Activated CD4-positive, alpha-beta T cell treated with anti-CD3 and anti-CD28 coated beads, Interleukin-2, amount 10 ng/mL, durations not matched to agents 24 days and 14 days (primary cell): ENCODE measurements at regions not wholly inside any gene's neighbourhood (a gene's known extent, or its start where the extent isn't known, plus 50 kb on each side); places are given as distances from the start of the nearest gene placed in this dataset.

ENCODE experiments used
- DNase-seq: peaks from one replicate; pipeline ENCODE4 v3.0.0; 2022
- H3K27ac Mint-ChIP-seq: one replicate; pipeline ENCODE4 v1.8.0; 2022; ENCODE audit warnings: mild to moderate bottlenecking, mixed read lengths
- H3K27me3 Mint-ChIP-seq: one replicate; pipeline ENCODE4 v1.8.0; 2022; ENCODE audit warnings: mixed read lengths
- H3K36me3 Mint-ChIP-seq: one replicate; pipeline ENCODE4 v1.8.0; 2022; ENCODE audit warnings: low read depth, mild to moderate bottlenecking, mixed read lengths
- H3K4me1 Mint-ChIP-seq: one replicate; pipeline ENCODE4 v1.8.0; 2021; ENCODE audit warnings: mixed read lengths
- H3K4me3 Mint-ChIP-seq: one replicate; pipeline ENCODE4 v1.8.0; 2022; ENCODE audit warnings: mild to moderate bottlenecking, moderate library complexity, mixed read lengths
- H3K9me3 Mint-ChIP-seq: one replicate; pipeline ENCODE4 v1.8.0; 2021; ENCODE audit warnings: mixed read lengths
- intact Hi-C: fragments of 100-400 bp; cut with micrococcal nuclease; formaldehyde crosslinking; loops from one replicate; pipeline ENCODE4 v1.15.1; 2023

DNA sequence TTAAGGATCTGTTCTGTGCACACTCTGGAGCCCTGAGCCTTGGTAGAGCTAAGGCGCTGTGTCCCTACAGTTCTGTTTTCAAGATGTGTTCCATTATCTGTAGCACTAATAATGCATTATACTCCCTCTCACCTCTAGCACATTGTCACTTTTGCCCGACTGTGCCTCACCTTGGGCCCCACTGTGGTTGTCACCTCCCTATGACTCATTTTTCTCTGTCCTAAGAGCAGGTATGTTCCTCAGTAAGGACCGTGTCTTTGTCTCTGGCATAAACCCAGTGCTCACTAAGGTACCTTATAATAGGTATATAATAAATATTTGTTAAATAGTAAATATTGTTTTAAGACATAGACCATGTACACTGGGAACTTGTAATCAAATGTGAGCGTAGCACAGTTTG is 942.5 kb upstream of the CITED2 start:
- Mint-ChIP-seq H3K27ac (no peak overlapping the region), H3K36me3 (no peaks in the 10 kb centered on the region), H3K9me3 (no peaks in the 10 kb centered on the region), H3K4me1 (no peaks in the 10 kb centered on the region), H3K27me3 (no peaks in the 10 kb centered on the region), H3K4me3 (no peak overlapping the region)
- DNase-seq: no peak
- intact Hi-C loops: no loop called here

DNA sequence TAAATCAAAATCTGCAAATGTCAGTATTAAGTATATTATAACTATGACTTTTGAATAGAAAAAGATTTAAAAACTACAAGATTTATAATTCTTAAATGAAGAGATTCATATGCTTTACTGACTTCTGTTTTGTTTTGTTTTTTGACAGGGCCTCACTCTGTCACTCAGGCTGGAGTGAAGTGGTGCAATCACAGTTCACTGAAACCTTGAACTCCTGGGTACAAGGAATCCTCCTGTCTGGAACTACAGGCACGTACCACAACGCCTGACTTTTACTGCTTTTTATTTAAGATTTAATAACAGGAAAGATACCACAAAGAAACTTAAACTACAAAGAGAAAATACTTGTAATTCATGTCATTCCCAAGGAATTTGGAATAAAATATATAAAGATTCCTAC is 940.2 kb upstream of the CITED2 start:
- Mint-ChIP-seq H3K36me3 (no peaks in the 10 kb centered on the region), H3K4me3 (no peak overlapping the region), H3K27ac (no peak overlapping the region), H3K27me3 (peaks cover 2% of the 10 kb centered on the region), H3K9me3 (no peaks in the 10 kb centered on the region), H3K4me1 (no peaks in the 10 kb centered on the region)
- intact Hi-C loops: no loop called here
- no peak for DNase-seq

DNA sequence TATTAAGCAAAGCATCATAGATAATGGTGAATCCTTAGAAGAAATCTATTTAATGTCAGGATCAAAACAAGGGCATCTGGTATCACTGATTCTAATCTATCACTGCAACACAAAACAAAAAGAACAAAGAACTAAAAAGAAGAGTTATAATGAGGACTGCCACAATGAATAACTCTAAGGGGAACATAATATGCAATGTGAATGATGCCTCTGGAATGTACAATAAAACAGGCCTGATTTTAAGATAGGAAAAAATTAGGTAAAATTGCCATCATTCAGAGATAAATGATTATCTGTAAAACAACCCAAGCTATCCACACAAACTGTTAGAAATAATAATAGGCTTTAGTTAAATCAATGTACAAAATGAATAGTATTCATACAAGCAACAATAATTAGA is 936.7 kb upstream of the CITED2 start:
- Mint-ChIP-seq H3K4me3 (no peak overlapping the region), H3K36me3 (no peaks in the 10 kb centered on the region), H3K4me1 (no peaks in the 10 kb centered on the region), H3K27me3 (peaks cover 2% of the 10 kb centered on the region), H3K27ac (no peak overlapping the region), H3K9me3 (no peaks in the 10 kb centered on the region)
- intact Hi-C loops: no loop called here
- no peak for DNase-seq

- Mint-ChIP-seq H3K4me3 (no peak overlapping the region), H3K27me3 (peaks cover 3% of the 10 kb centered on the region), H3K9me3 (no peaks in the 10 kb centered on the region), H3K27ac (no peak overlapping the region), H3K4me1 (no peaks in the 10 kb centered on the region), H3K36me3 (no peaks in the 10 kb centered on the region)
- intact Hi-C loops: no loop called here
- no peak for DNase-seq
These were observed 928.9 kb upstream of the CITED2 start for GRCh38 chr6:140303218-140303949.

DNA sequence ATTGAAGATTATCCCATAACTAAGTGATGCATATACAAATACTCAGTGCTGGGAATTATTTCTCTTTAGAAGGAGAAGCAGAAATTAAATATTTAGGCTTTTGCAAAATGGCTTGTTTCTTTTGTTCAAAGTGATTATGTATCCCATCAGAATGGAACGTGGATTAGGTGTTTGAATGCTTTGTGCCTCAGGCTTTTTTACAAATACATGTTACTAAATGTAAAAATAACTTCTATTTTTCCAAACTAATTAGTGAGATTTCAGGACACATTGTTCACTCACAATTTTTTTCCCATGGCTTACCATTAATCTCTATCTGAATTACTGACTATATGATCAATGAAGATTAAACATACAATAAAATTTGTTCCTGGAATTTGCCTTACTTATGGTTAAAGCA is 925.9 kb upstream of the CITED2 start:
- H3K27me3 Mint-ChIP-seq: peaks cover 3% of the 10 kb centered on the region
- no peaks in the 10 kb centered on the region for H3K36me3 Mint-ChIP-seq
- no peaks in the 10 kb centered on the region for H3K4me1 Mint-ChIP-seq
- no peak overlapping the region for H3K27ac Mint-ChIP-seq
- no peak overlapping the region for H3K4me3 Mint-ChIP-seq
- no peak for DNase-seq
- H3K9me3 Mint-ChIP-seq: no peaks in the 10 kb centered on the region
- intact Hi-C loops: no loop called here

GRCh38 chr6:140289186-140289585 is 914.7 kb upstream of the CITED2 start:
- Mint-ChIP-seq H3K36me3 (no peaks in the 10 kb centered on the region), H3K4me3 (no peak overlapping the region), H3K4me1 (no peaks in the 10 kb centered on the region), H3K27me3 (no peaks in the 10 kb centered on the region), H3K9me3 (no peaks in the 10 kb centered on the region), H3K27ac (no peak overlapping the region)
- intact Hi-C loops: no loop called here
- no peak for DNase-seq

GRCh38 chr6:140285998-140286690 is 911.7 kb upstream of the CITED2 start:
- H3K27me3 Mint-ChIP-seq: no peaks in the 10 kb centered on the region
- no peaks in the 10 kb centered on the region for H3K4me1 Mint-ChIP-seq
- H3K27ac Mint-ChIP-seq: no peak overlapping the region
- H3K36me3 Mint-ChIP-seq: no peaks in the 10 kb centered on the region
- intact Hi-C loops: no loop called here
- no peak for DNase-seq
- no peak overlapping the region for H3K4me3 Mint-ChIP-seq
- no peaks in the 10 kb centered on the region for H3K9me3 Mint-ChIP-seq

DNA sequence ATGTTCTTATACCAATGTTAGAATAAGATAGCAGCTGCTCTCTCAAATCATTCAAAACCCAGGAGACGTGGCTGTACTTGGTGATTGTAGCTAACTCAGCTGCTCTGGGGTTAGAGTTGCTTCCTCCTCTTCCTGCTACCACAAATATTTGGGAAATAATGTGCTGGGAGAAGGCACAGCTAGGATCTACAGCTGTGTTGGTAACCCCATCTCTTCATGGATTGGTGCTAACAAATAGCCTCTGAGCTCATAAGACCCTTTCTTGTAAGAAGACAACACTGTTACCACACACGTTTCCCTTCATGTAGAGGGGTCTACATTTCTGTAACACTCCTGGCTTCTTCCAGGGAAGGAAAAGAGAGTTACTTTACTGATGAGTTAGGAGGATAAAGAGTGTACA is 911.0 kb upstream of the CITED2 start:
- H3K4me3 Mint-ChIP-seq: no peak overlapping the region
- no peak overlapping the region for H3K27ac Mint-ChIP-seq
- no peaks in the 10 kb centered on the region for H3K36me3 Mint-ChIP-seq
- H3K27me3 Mint-ChIP-seq: peaks cover 2% of the 10 kb centered on the region
- no peak for DNase-seq
- no peaks in the 10 kb centered on the region for H3K9me3 Mint-ChIP-seq
- no peaks in the 10 kb centered on the region for H3K4me1 Mint-ChIP-seq
- intact Hi-C loops: no loop called here

- Mint-ChIP-seq H3K36me3 (no peaks in the 10 kb centered on the region), H3K27ac (no peak overlapping the region), H3K4me3 (no peak overlapping the region), H3K27me3 (peaks cover 2% of the 10 kb centered on the region), H3K9me3 (no peaks in the 10 kb centered on the region), H3K4me1 (no peaks in the 10 kb centered on the region)
- intact Hi-C loops: no loop called here
- no peak for DNase-seq
These were observed 910.4 kb upstream of the CITED2 start for GRCh38 chr6:140284871-140285270.

GRCh38 chr6:140283197-140283596 is 908.7 kb upstream of the CITED2 start:
- Mint-ChIP-seq H3K36me3 (no peaks in the 10 kb centered on the region), H3K4me1 (no peaks in the 10 kb centered on the region), H3K4me3 (no peak overlapping the region), H3K27me3 (peaks cover 4% of the 10 kb centered on the region), H3K27ac (no peak overlapping the region), H3K9me3 (no peaks in the 10 kb centered on the region)
- intact Hi-C loops: no loop called here
- DNase-seq: no peak

DNA sequence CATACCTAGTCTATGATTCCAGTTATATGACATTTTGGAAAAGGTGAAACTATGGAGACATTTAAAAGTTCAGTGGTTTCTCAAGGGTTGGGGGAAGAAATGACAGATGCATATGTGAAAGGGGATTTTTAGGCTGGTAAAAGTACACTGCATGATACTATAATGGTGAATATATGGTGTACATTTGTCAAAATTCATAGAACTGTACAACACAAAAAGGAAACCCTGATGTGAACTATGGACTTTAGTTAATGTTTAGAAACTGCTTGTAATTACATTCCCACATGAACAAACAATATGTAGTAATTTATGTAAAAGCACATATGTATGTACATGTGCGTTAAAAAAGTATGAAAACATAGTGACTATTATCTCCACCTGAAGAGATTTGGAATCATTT is 907.3 kb upstream of the CITED2 start:
- no peak overlapping the region for H3K4me3 Mint-ChIP-seq
- intact Hi-C loops: no loop called here
- H3K27me3 Mint-ChIP-seq: peaks cover 4% of the 10 kb centered on the region
- no peaks in the 10 kb centered on the region for H3K9me3 Mint-ChIP-seq
- no peak overlapping the region for H3K27ac Mint-ChIP-seq
- no peaks in the 10 kb centered on the region for H3K36me3 Mint-ChIP-seq
- no peaks in the 10 kb centered on the region for H3K4me1 Mint-ChIP-seq
- no peak for DNase-seq

- Mint-ChIP-seq H3K36me3 (no peaks in the 10 kb centered on the region), H3K4me1 (no peaks in the 10 kb centered on the region), H3K9me3 (no peaks in the 10 kb centered on the region), H3K4me3 (no peak overlapping the region), H3K27ac (no peak overlapping the region), H3K27me3 (peaks cover 4% of the 10 kb centered on the region)
- intact Hi-C loops: no loop called here
- DNase-seq: no peak
These were observed 906.8 kb upstream of the CITED2 start for GRCh38 chr6:140281236-140281635.

- Mint-ChIP-seq H3K36me3 (no peaks in the 10 kb centered on the region), H3K9me3 (no peaks in the 10 kb centered on the region), H3K4me3 (no peak overlapping the region), H3K27me3 (peaks cover 4% of the 10 kb centered on the region), H3K27ac (no peak overlapping the region), H3K4me1 (no peaks in the 10 kb centered on the region)
- no peak for DNase-seq
- intact Hi-C loops: no loop called here
These were observed 902.3 kb upstream of the CITED2 start for GRCh38 chr6:140276719-140277118.

DNA sequence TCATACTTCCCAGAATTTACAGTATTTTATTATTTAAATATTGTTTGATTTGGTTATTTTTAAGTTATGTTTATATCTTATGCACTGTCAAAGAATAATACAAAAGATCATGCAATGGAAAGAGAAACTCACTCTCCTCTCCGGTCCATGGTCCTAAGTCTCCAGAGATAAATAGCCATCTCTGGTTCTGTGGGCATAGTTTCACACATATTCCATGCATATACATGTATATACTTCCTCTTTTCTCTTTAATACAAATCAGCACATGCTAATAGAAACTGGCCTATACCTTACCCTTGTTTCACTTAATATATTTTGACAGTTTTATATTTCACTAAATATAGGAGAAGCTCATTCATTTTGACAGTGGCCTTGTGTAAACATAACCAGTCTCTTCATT is 901.7 kb upstream of the CITED2 start:
- H3K27ac Mint-ChIP-seq: no peak overlapping the region
- no peaks in the 10 kb centered on the region for H3K9me3 Mint-ChIP-seq
- H3K36me3 Mint-ChIP-seq: no peaks in the 10 kb centered on the region
- H3K4me3 Mint-ChIP-seq: no peak overlapping the region
- no peaks in the 10 kb centered on the region for H3K4me1 Mint-ChIP-seq
- no peak for DNase-seq
- intact Hi-C loops: no loop called here
- peaks cover 4% of the 10 kb centered on the region for H3K27me3 Mint-ChIP-seq

GRCh38 chr6:140275725-140276124 is 901.3 kb upstream of the CITED2 start:
- Mint-ChIP-seq H3K27ac (no peak overlapping the region), H3K36me3 (no peaks in the 10 kb centered on the region), H3K27me3 (peaks cover 4% of the 10 kb centered on the region), H3K9me3 (no peaks in the 10 kb centered on the region), H3K4me3 (no peak overlapping the region), H3K4me1 (no peaks in the 10 kb centered on the region)
- DNase-seq: no peak
- intact Hi-C loops: no loop called here
